ENCODE measurements at regions not wholly inside any gene's neighbourhood (a gene's known extent, or its start where the extent isn't known, plus 50 kb on each side); places are given as distances from the start of the nearest gene placed in this dataset.
A peak's percentile ranks its signal among the peaks of the same experiment; 100 is the strongest.

- Histone ChIP-seq H3K4me1 (ENCODE audit: control insufficient read depth, extremely low read depth, insufficient read depth, low read length) (no peaks in the 10 kb centered on the region), H4K20me1 (replicated peaks; ENCODE audit: control insufficient read depth, extremely low read depth, insufficient read depth, low read length) (no peaks in the 10 kb centered on the region), H3K36me3 (ENCODE audit: control insufficient read depth in 2 of 2, extremely low read depth in 1 of 2, insufficient read depth in 2 of 2, low read length in 2 of 2) (no peaks in the 10 kb centered on the region), H3K27ac (ENCODE audit: insufficient read depth, low read depth, low read length) (no peak overlapping the region), H3K79me2 (ENCODE audit: control insufficient read depth, insufficient read depth, low read length) (no peaks in the 10 kb centered on the region), H3K4me2 (ENCODE audit: insufficient read depth, low read length) (no peak overlapping the region), H3K27me3 (ENCODE audit: control insufficient read depth in 2 of 2, insufficient read depth in 2 of 2, low read length in 2 of 2) (no peaks in the 10 kb centered on the region), H3K9ac (replicated peaks; ENCODE audit: extremely low read depth, insufficient read depth, low read length) (no peak overlapping the region), H3K4me3 (replicated peaks in 1 of 3; ENCODE audit: insufficient read depth in 1 of 3, low read depth in 1 of 3, low read length in 3 of 3) (no peak overlapping the region), H2AFZ (ENCODE audit: low read depth, low read length) (no peak overlapping the region), H3K9me1 (replicated peaks; ENCODE audit: control insufficient read depth, extremely low read depth, insufficient read depth, low read length) (no peaks in the 10 kb centered on the region), H3K9me3 (replicated peaks; ENCODE audit: control insufficient read depth, insufficient read depth, low read length) (no peaks in the 10 kb centered on the region)
- BruUV-seq (replicated peaks): no TSS peak
- peak; percentile 44 for DNase-seq (ENCODE audit: low read depth, low spot score)
- no peak for FAIRE-seq
- intact Hi-C loops (cut with micrococcal nuclease) (no loop called here), dilution Hi-C loops (cut with MboI; ENCODE audit: extremely low pct_ligation_motif_present, low sequenced_read_pairs) (no loop called here)
- TF ChIP-seq, protein P1, sequence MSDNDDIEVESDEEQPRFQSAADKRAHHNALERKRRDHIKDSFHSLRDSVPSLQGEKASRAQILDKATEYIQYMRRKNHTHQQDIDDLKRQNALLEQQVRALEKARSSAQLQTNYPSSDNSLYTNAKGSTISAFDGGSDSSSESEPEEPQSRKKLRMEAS (IDR thresholded peaks at IDR 0.05; ENCODE audit: insufficient read depth, insufficient read length): no peak
- TF ChIP-seq, protein P2, sequence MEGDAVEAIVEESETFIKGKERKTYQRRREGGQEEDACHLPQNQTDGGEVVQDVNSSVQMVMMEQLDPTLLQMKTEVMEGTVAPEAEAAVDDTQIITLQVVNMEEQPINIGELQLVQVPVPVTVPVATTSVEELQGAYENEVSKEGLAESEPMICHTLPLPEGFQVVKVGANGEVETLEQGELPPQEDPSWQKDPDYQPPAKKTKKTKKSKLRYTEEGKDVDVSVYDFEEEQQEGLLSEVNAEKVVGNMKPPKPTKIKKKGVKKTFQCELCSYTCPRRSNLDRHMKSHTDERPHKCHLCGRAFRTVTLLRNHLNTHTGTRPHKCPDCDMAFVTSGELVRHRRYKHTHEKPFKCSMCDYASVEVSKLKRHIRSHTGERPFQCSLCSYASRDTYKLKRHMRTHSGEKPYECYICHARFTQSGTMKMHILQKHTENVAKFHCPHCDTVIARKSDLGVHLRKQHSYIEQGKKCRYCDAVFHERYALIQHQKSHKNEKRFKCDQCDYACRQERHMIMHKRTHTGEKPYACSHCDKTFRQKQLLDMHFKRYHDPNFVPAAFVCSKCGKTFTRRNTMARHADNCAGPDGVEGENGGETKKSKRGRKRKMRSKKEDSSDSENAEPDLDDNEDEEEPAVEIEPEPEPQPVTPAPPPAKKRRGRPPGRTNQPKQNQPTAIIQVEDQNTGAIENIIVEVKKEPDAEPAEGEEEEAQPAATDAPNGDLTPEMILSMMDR (IDR thresholded peaks at IDR 0.05; ENCODE audit: extremely low read depth in 1 of 2, insufficient read depth in 1 of 2, low read depth in 1 of 2, low read length in 2 of 2): no peak
- TF ChIP-seq FOS (IDR thresholded peaks at IDR 0.05; ENCODE audit: borderline replicate concordance, insufficient read depth, low read length): no peak
- TF ChIP-seq GATA2 (IDR thresholded peaks at IDR 0.05; ENCODE audit: insufficient read depth, insufficient read length, low read depth, low read length): no peak
- ChIA-PET POLR2A (no interaction called here), CTCF (no interaction called here)
Observed at GRCh38 chr6:113078791-113079190, 731.7 kb downstream of the RFPL4B start.

GRCh38 chr6:113082745-113083144, 735.6 kb downstream of the RFPL4B start:
- dilution Hi-C loops (cut with MboI; ENCODE audit: extremely low pct_ligation_motif_present, low sequenced_read_pairs) (no loop called here), intact Hi-C loops (cut with micrococcal nuclease) (no loop called here)
- Histone ChIP-seq H3K9me1 (replicated peaks; ENCODE audit: control insufficient read depth, extremely low read depth, insufficient read depth, low read length) (no peaks in the 10 kb centered on the region), H3K4me2 (ENCODE audit: insufficient read depth, low read length) (no peak overlapping the region), H3K9ac (replicated peaks; ENCODE audit: extremely low read depth, insufficient read depth, low read length) (no peak overlapping the region), H3K9me3 (replicated peaks; ENCODE audit: control insufficient read depth, insufficient read depth, low read length) (no peaks in the 10 kb centered on the region), H3K4me1 (ENCODE audit: control insufficient read depth, extremely low read depth, insufficient read depth, low read length) (no peaks in the 10 kb centered on the region), H3K27ac (ENCODE audit: insufficient read depth, low read depth, low read length) (no peak overlapping the region), H3K79me2 (ENCODE audit: control insufficient read depth, insufficient read depth, low read length) (no peaks in the 10 kb centered on the region), H3K36me3 (ENCODE audit: control insufficient read depth in 2 of 2, extremely low read depth in 1 of 2, insufficient read depth in 2 of 2, low read length in 2 of 2) (no peaks in the 10 kb centered on the region), H4K20me1 (replicated peaks; ENCODE audit: control insufficient read depth, extremely low read depth, insufficient read depth, low read length) (no peaks in the 10 kb centered on the region), H3K4me3 (replicated peaks in 1 of 3; ENCODE audit: insufficient read depth in 1 of 3, low read depth in 1 of 3, low read length in 3 of 3) (no peak overlapping the region), H3K27me3 (ENCODE audit: control insufficient read depth in 2 of 2, insufficient read depth in 2 of 2, low read length in 2 of 2) (no peaks in the 10 kb centered on the region), H2AFZ (ENCODE audit: low read depth, low read length) (no peak overlapping the region)
- CTCF ChIA-PET: no interaction called here
- POLR2A ChIA-PET: no interaction called here
- FAIRE-seq (no peak), DNase-seq (ENCODE audit: low read depth, low spot score) (peak; percentile 9)
- no TSS peak for BruUV-seq (replicated peaks)
- no peak for TF ChIP-seq EZH2 (IDR thresholded peaks at IDR 0.05; ENCODE audit: borderline replicate concordance, low read depth, low read length, severe bottlenecking)
- no peak for TF ChIP-seq POLR2AphosphoS5 (IDR thresholded peaks at IDR 0.05; ENCODE audit: insufficient read depth, low read depth, low read length)
- TF ChIP-seq, protein P2 (IDR thresholded peaks at IDR 0.05; ENCODE audit: extremely low read depth in 1 of 2, insufficient read depth in 1 of 2, low read depth in 1 of 2, low read length in 2 of 2): no peak
- TF ChIP-seq, protein P1 (IDR thresholded peaks at IDR 0.05; ENCODE audit: insufficient read depth, insufficient read length): no peak
- no peak for TF ChIP-seq MYC (IDR thresholded peaks at IDR 0.05; ENCODE audit: low read depth, low read length)
- TF ChIP-seq JUN (IDR thresholded peaks at IDR 0.05; ENCODE audit: borderline replicate concordance, insufficient read depth, insufficient read length, low read depth): no peak
- TF ChIP-seq FOS (IDR thresholded peaks at IDR 0.05; ENCODE audit: borderline replicate concordance, insufficient read depth, low read length): no peak

All from endothelial cell of umbilical vein (primary cell).